Nucleus accumbens (tissue), 56 donors: ENCODE measurements at regions not wholly inside any gene's neighbourhood (a gene's known extent, or its start where the extent isn't known, plus 50 kb on each side); places are given as distances from the start of the nearest gene placed in this dataset.
"Not testable (repeated sequence)": the region's sequence is repeated elsewhere in the genome, so short reads cannot be mapped to it uniquely, and the experiment has no call there.

ENCODE experiments used
- DNase-seq, 56 donors: peaks; one replicate each; lab custom pipeline; 2025; lab: John Stamatoyannopoulos, UW

DNA sequence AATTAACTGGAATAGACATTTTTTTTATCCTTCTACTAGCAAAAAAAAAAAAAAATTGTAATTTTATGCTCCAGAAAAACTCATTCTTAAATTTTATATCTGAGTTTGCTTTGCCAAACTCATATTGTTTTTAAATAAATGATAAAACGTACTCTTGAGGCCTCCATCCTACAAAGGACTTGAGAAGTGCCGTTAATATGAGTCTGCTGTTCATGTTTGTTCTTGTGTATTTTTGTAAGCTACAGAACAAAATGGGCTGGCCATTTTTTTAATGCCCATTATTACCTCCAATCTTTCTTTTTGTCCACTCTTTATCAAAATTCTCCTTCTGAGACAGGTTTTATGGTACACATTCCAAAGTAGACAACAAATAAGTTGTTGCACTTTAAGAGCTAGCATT is 643.5 kb upstream of the SOX9 start:
- DNase-seq: no peak

DNA sequence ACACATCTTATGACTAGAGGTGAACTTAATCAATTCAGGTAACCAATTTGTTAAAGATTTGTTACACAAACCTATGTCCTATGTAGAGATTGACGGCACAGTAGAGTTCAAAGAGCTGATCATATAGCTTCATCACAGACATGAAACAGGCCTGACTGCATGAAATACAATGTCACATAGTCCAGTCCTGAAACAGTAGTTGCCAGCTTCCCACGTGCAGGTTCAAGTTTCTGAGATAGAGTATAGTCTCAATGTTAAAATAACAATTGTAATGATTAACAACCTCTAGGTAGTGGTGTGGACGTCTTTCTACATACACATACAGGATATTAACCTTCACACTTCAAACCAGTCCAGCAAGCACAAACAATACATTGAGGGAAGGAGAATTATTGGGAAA is 640.7 kb upstream of the SOX9 start:
- no peak for DNase-seq

- DNase-seq: no peak
These were observed 638.2 kb upstream of the SOX9 start for GRCh38 chr17:71482625-71483024.

DNA sequence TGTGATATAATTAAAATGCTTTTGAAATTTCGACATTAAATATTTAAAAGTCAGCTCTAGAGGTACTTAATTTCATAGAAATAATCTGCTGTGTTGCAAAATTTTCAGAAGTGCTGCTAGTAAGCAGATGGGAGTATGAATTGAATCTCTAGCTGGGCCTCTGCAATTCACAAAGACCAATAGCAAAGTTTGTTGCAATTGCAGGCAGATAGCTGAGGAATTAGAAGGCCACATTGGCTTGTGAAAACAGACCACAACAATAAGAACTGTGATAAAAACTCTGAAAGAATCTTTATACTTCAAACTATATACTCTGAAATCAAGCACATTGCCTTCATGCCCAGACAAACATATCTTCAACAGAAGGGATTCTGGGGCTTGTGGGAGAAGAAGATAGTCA is 636.3 kb upstream of the SOX9 start:
- DNase-seq: no peak

GRCh38 chr17:71485426-71485825 is 635.4 kb upstream of the SOX9 start:
- no peak for DNase-seq

DNA sequence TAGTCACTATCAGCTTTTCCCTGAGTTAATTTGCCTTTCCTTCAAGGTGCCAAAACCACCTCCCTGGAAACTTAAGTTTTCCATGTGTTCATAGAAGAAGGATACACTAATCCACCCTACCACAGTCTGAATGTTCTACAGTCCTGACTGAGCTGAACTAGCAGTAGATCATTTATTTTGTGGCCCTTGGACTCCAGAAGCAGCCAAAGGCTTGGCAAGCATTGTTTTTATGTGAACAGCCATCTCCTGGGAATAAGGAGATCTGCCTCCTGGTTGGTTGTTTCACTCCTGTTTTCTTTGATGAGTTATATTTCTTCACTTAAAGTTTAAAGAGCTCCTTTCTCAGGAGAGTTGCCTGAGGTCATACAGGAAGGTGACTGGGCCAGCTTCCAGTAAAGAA is 634.6 kb upstream of the SOX9 start:
- no peak for DNase-seq

DNA sequence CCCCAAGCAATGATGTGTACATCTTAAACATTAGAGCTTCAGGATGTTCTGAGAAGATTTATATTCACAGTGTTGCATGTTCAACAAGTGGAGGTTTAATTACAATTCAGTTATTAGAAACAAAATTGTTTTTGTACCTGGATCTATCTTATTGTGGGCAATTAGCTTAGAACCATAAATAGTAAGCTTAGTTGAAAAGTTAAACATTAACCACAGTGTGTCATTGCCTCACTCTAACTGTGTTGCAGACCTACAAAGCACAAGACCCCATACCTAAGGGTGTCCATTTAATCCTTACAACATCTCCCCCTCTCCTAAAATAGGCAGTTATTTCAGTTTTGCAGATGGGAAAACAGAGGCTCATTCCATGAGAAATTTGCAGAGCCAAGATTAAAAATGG is 632.0 kb upstream of the SOX9 start:
- DNase-seq: no peak

DNA sequence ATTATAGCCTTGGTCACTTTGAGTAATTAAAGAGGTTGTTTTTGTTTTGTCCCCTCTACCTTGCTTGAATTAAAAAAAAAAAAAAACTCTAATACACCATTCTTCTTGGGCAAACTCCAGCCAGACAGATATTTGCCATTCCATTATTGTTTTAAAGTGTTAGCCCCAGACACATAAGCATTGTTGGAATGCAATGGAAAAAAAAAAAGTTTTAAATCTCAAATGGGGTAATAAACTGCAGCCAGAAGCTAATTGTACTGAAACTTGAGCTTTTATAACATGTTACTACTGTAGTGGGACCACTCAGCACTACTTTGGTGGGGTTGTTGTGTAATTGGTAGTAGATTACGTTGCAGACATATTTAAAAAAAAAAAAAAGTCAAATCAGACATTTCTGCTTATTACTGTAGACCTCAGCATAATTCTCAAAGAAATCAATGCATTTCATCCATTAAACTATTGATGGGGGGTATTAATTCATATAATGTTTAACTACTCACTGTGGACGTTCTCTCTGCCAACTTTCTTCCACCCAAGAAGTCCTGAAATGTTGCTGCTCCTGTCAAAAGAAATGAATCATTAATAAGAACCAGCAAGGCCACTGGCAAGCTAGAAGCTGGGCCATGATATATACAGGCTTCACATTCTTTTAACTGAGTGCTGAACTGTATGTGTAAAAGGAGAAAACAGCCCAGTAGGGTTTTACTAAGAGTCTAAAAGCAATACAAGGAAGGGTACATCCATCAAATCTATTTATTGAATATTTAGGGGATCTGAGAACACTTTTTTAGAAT is 626.6 kb upstream of the SOX9 start:
- no peak for DNase-seq

DNA sequence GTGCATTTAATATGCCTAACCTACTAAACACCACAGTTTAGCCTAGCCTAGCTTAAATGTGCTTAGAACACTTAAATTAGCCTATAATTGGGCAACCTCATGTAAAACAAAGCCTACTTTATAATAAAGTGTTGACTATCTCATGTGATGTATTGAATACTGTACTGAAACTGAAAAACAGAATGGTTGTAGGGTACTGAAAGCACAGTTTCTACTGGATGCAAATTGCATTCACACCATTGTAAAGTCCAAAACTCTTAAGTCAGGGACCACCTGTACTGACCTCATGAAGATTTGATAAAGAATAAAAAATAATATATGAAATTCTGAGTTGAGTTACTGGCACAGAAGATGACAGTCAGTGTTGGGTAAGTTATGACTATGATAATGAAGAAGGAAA is 625.4 kb upstream of the SOX9 start:
- DNase-seq: no peak

DNA sequence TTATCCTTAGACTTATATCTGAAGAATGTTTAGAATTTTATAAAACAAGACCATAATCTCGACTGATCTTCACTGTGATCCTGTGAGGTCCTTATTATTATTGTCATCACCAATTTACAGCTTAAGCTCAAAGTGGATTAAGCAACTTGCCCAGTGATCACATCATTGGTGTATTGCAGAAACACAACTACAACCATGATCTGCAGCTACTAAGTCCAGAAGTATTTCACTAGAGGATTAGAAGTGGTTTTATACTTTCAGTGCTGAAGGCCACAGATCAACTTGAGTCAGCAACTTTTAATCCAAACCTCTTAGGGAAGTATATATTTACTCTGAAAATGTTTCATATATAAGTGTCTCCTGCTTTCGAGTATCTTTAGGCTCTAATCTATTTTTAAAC is 624.3 kb upstream of the SOX9 start:
- DNase-seq: no peak

DNA sequence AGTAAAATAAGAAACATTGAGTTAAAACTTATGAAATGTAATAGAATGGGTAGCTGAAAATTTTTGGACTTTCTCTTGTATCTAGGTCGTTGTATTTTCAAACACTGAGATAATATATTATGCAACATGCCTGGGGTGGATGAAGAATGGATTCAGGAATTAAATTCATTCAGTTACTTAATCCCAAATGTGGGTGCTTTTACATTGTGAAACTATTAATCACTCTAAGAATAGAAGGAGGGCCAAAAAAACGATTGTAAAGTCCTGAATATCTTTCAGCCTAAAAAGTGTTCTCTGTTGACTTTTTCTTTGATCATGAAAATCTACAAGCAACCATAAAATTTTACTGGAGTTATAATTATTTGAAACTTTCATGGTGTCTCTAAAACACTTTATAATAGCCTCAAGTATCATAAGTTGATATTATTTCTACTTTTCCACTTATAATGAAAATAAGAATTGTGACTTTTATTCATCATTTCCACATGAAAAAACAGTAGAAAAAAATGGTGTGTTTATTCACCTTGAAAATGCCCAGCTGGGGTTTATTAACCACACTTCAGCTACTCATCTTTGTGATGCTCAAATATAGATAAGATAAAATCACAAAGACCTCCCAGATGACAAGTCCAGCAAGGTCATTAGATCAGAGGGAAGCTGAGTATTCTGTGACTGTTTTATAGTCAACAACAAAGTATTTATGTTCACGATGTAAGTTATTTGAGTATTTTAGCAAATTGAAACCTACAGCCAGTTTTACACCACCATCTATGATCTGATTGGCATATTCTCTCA is 619.9 kb upstream of the SOX9 start:
- no peak for DNase-seq

DNA sequence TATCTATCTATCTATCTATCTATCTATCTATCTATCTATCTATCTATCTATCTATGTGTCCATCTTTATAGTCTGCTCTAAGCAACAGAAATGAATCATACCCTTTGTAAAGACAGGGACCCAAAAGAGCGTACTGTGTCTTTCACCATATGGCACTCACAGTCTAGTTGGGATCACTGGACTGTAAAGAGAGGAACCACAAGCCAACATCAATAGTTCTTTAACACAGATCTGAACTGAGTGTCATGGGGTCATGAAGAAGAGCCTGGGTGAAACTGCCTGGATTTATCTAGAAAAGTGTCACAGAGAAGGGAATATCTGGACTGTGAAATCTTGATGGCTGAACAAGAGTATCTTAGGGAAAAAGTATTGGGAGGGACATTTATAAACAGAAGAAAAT is 619.1 kb upstream of the SOX9 start:
- DNase-seq: no peak

DNA sequence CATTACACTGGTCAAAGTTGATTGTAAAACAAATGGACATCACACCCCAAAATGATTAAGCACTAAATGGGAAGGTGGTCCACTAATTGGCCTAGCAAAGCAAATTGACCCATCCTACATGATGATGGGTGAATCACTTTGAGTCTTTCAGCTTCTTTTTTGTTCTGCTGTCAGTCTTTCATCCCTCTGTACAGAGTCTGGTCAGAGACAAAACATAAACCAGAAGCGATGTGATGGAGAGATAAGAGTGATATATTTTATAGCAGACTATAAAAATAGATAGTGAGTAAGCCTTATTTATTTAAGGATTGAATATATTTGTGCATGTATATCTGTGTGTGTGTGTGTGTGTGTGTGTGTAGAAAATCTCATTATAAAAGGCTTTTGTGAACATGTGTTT is 618.4 kb upstream of the SOX9 start:
- no peak for DNase-seq

DNA sequence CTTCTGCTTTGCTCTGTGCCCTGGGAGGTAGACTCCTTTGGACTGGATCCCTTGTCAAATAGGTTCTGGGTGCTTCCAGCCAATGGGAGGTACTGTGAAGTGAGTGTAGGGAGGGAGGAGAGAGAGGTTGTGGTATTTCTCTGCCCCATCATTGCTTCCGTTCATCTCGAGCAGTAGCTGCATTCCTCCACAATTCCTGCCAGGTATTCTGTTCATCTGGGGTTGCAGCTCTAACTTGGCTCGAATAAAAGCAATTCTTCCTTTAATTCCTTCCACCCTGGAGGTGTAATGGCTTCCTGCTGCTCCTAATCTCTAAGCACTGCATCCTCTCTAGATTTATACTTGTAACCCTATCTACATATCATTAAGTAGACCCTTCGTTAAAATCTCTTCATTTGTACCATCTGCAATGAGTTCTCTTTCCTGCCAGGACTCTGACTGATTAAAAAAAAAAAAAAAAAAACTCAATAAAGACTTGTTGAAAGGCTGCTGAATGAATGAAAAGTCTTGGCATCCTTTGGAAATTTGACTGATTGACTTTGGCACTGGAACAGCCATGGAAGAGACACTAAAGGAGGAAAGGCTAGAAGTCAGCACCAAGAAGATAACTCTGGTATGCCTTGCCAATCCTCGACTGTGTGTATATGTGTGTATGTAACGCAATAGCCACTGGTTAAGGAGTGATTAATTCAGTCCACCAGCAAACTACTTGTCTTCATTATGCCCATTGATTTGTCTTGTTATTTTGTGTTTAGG is 616.9 kb upstream of the SOX9 start:
- DNase-seq: no peak

DNA sequence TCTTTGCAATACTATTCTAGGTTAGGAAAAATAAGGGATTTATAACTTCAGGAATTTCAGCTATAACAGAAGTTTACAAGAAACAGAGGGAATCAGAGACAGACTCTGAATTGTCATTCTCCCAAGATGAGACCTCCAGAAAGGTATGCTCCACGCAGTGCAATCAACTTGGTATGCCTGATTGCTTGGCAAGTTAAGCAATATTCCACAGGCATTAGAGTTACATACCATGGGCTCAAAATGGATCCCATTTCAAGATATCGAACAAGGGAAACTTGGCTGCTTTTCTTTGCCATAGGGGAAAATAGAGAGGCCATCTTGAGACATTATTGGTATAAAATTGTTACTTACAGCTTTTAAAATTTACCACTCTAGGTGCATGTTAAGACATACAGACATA is 615.6 kb upstream of the SOX9 start:
- DNase-seq: no peak

GRCh38 chr17:71505981-71506380 is 614.8 kb upstream of the SOX9 start:
- no peak for DNase-seq

- DNase-seq: no peak
These were observed 609.4 kb upstream of the SOX9 start for GRCh38 chr17:71511266-71511995.

DNA sequence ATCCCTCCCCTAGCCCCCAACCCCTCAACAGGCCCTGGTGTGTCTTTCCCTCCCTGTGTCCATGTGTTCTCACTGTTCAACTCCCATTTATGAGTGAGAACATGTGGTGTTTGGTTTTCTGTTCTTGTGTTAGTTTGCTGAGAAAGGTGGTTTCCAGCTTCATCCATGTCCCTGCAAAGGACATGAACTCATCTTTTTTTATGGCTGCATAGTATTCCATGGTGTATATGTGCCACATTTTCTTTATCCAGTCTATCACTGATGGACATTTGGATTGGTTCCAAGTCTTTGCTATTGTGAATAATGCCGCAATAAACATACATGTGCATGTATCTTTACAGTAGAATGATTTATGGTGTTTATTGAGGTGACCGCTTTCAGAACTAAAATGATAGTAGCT is 607.1 kb upstream of the SOX9 start:
- not testable (repeated sequence) for DNase-seq

DNA sequence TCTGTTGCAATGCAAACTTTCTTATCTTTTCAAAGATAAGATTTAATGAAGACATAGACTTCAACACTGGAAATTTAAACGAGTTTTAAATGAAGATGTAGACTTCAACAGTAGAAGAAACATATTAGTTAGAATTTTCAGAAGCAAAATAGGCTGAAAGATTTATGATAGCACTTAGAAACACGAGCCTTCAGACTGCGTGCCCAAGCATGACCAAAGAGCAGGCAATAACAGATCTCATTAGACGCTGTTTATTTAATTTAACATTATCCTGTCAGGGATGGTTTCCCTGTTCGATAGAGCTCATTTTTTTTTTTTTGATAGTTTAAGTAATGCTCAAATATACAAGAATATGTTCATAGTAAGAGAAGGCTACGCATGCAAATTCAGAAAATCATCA is 604.7 kb upstream of the SOX9 start:
- DNase-seq: no peak

- no peak for DNase-seq
These were observed 601.5 kb upstream of the SOX9 start for GRCh38 chr17:71519285-71519684.

DNA sequence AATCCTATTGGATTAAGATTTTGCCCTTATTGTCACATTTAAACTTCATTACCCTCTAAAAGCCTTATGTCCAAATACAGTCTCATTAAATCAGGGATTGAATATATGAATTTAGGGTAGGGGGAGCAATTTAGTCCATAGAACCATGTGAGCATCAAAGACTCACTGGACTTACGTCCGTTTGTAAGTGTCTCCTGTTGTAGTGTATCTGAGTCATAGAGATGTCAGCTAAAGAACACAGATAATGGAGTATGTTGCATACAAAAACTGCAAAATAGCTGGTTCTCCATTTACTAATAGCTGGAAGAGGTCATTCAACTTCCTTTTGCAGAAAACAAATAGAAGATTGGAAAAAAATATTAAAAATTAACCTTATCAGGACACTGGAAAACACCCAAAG is 599.1 kb upstream of the SOX9 start:
- no peak for DNase-seq
